ENCODE measurements at regions not wholly inside any gene's neighbourhood (a gene's known extent, or its start where the extent isn't known, plus 50 kb on each side); places are given as distances from the start of the nearest gene placed in this dataset.

DNA sequence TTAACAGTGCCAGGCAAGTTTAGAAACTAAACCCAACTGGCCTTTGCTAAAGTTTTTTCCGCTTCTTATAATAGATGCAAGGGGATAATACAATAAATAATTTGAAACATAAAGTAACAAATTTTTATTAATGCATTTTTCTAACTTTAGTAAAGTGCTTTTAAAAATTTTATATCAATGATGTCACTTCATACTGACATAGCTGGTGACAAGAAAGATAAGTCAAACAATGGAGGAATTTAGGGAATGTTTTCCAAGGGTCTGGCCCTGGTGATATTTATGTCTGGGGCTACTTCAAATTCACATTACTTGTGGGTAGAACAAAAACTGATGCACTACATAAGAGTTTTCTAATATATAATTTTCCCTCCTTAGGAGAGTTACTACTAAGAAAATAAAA is 61.2 kb upstream of the CBLN2 start:
- TF ChIP-seq CTCF (IDR thresholded peaks at IDR 0.05; ENCODE audit: insufficient read depth, low read depth, low read length): no peak
- DNase-seq (ENCODE audit: low read depth): no peak
- no peak overlapping the region for H3K4me3 ChIP-seq (ENCODE audit: low read depth, low read length)

GRCh38 chr18:72601944-72602343 is 57.8 kb upstream of the CBLN2 start:
- DNase-seq (ENCODE audit: low read depth): no peak
- TF ChIP-seq CTCF (IDR thresholded peaks at IDR 0.05; ENCODE audit: insufficient read depth, low read depth, low read length): no peak
- H3K4me3 ChIP-seq (ENCODE audit: low read depth, low read length): no peak overlapping the region

- H3K4me3 ChIP-seq (ENCODE audit: low read depth, low read length): no peak overlapping the region
- TF ChIP-seq CTCF (IDR thresholded peaks at IDR 0.05; ENCODE audit: insufficient read depth, low read depth, low read length): no peak
- DNase-seq (ENCODE audit: low read depth): no peak
Observed at GRCh38 chr18:72601481-72601880, 57.3 kb upstream of the CBLN2 start.
